Type B pancreatic cell (in vitro differentiated cells): ENCODE measurements at regions not wholly inside any gene's neighbourhood (a gene's known extent, or its start where the extent isn't known, plus 50 kb on each side); places are given as distances from the start of the nearest gene placed in this dataset.

ENCODE experiments used
- DNase-seq: peaks from one replicate; pipeline ENCODE4 v3.0.0; 2021; ENCODE audit warnings: mixed read lengths; ENCODE audit not compliant: unreplicated experiment; ENCODE audit errors: extremely low spot score
- H3K27ac Mint-ChIP-seq: 2 replicates; pipeline ENCODE4 v1.8.0; 2021; ENCODE audit warnings: mild to moderate bottlenecking, mixed read lengths
- H3K27me3 Mint-ChIP-seq: 2 replicates; pipeline ENCODE4 v1.8.0; 2021; ENCODE audit warnings: mixed read lengths
- H3K36me3 Mint-ChIP-seq: 2 replicates; pipeline ENCODE4 v1.8.0; 2021; ENCODE audit warnings: mixed read lengths
- H3K4me1 Mint-ChIP-seq: one replicate; pipeline ENCODE4 v1.8.0; 2021; ENCODE audit warnings: mixed read lengths; ENCODE audit not compliant: unreplicated experiment
- H3K4me3 Mint-ChIP-seq: 2 replicates; pipeline ENCODE4 v1.8.0; 2021; ENCODE audit warnings: mild to moderate bottlenecking, mixed read lengths
- H3K9me3 Mint-ChIP-seq: 2 replicates; pipeline ENCODE4 v1.8.0; 2021; ENCODE audit warnings: mixed read lengths
- CTCF ChIP-seq: fragments of 200-600 bp; sonication (generic); conservative IDR thresholded peaks from 2 replicates; pipeline ENCODE4 v1.5.0; 2021; ENCODE audit warnings: antibody characterized with exemption, mild to moderate bottlenecking

DNA sequence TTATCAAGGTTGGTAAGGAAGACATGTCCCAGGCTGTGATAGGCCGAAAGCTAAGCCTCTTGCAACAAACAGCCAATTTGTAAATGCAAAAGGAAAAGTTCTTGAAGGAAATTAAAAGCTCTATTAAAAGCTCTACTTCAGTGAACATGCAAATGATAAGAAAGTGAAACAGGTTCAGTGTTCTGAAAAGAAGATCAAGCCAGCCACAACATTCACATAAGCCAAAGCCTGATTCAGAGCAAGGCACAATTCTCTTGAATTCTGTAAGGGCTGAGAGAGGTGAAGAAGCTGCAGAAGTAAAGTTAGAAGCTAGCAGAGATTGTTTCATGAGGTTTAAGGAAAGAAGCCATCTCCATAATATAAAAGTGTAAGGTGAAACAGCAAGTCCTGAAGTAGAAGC is 1259.5 kb upstream of the PIK3C3 start:
- Mint-ChIP-seq H3K27me3 (no peaks in the 10 kb centered on the region), H3K4me1 (no peaks in the 10 kb centered on the region), H3K27ac (no peak overlapping the region), H3K4me3 (no peak overlapping the region), H3K9me3 (no peaks in the 10 kb centered on the region), H3K36me3 (no peaks in the 10 kb centered on the region)
- TF ChIP-seq CTCF: no peak
- no peak for DNase-seq

- Mint-ChIP-seq H3K4me3 (no peak overlapping the region), H3K4me1 (peaks cover 9% of the 10 kb centered on the region), H3K36me3 (no peaks in the 10 kb centered on the region), H3K27ac (no peak overlapping the region), H3K9me3 (no peaks in the 10 kb centered on the region), H3K27me3 (no peaks in the 10 kb centered on the region)
- no peak for TF ChIP-seq CTCF
- DNase-seq: no peak
Measured at GRCh38 chr18:40692871-40693270, 1262.2 kb upstream of the PIK3C3 start.

DNA sequence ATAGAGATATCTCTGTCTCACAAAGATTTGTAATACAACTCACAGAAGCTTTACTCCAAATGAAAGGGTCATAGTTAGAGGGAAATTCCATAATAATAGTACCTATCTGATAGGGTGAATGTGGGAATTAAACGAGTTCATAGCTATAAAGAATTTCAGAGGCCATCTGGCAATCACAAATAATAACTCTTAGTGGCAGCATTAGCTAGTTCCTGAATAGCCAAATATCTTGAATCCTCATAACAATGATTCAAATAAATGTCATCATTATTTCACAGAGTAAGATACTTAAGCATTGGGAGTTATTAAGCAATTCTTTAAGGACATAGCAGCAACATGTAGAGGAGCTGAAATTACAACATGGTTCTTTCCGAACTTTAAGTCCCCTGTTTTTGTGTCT is 1265.0 kb upstream of the PIK3C3 start:
- no peaks in the 10 kb centered on the region for H3K27me3 Mint-ChIP-seq
- H3K4me3 Mint-ChIP-seq: no peak overlapping the region
- no peaks in the 10 kb centered on the region for H3K9me3 Mint-ChIP-seq
- no peak for TF ChIP-seq CTCF
- H3K4me1 Mint-ChIP-seq: peaks cover 18% of the 10 kb centered on the region
- H3K27ac Mint-ChIP-seq: no peak overlapping the region
- H3K36me3 Mint-ChIP-seq: no peaks in the 10 kb centered on the region
- DNase-seq: no peak

DNA sequence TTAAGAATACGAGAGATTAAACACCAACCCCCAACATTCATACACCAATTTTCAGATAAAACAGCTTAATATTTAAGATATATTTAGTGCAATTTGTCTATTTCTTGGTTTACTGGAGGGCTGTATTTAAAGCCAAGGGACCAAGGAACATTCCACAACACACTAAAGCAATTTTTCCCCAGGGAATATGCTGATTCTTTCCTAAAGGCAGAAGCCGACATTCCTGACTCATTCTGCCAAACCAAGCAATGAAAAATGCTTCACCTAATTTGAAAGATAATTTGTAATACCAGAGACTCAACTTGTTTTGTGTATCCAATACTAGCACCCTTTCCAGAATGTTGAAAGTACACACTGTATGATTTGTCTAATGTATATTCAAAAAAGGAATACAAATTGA is 1267.6 kb upstream of the PIK3C3 start:
- Mint-ChIP-seq H3K9me3 (no peaks in the 10 kb centered on the region), H3K27me3 (no peaks in the 10 kb centered on the region), H3K4me1 (peaks cover 18% of the 10 kb centered on the region), H3K4me3 (no peak overlapping the region), H3K36me3 (no peaks in the 10 kb centered on the region), H3K27ac (no peak overlapping the region)
- no peak for TF ChIP-seq CTCF
- DNase-seq: no peak

DNA sequence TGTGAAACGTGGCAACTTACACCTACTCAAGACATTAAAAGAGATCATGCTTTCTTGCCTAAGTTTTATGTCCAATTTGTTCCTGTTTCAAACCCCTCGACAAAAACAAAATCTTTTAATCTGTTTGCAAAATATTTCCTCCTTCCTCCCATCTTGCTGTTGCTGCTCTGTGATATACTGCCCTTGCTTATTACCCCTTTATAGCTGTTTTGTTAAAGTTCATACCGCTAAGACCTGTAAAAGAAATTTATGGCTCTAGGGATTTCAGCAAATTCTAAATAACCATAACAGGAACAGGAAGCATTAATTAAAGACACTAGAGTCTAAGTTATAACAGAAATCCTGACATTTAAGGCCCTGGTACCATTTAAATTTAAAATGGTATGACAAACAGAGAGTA is 1268.2 kb upstream of the PIK3C3 start:
- H3K36me3 Mint-ChIP-seq: no peaks in the 10 kb centered on the region
- no peaks in the 10 kb centered on the region for H3K27me3 Mint-ChIP-seq
- no peak for DNase-seq
- peaks cover 18% of the 10 kb centered on the region for H3K4me1 Mint-ChIP-seq
- H3K4me3 Mint-ChIP-seq: no peak overlapping the region
- H3K9me3 Mint-ChIP-seq: no peaks in the 10 kb centered on the region
- H3K27ac Mint-ChIP-seq: no peak overlapping the region
- no peak for TF ChIP-seq CTCF

GRCh38 chr18:40685219-40685618 is 1269.8 kb upstream of the PIK3C3 start:
- Mint-ChIP-seq H3K27me3 (no peaks in the 10 kb centered on the region), H3K4me1 (peaks cover 18% of the 10 kb centered on the region), H3K4me3 (no peak overlapping the region), H3K27ac (no peak overlapping the region), H3K36me3 (no peaks in the 10 kb centered on the region), H3K9me3 (no peaks in the 10 kb centered on the region)
- DNase-seq: no peak
- no peak for TF ChIP-seq CTCF
